ENCODE measurements at regions not wholly inside any gene's neighbourhood (a gene's known extent, or its start where the extent isn't known, plus 50 kb on each side); places are given as distances from the start of the nearest gene placed in this dataset.

DNA sequence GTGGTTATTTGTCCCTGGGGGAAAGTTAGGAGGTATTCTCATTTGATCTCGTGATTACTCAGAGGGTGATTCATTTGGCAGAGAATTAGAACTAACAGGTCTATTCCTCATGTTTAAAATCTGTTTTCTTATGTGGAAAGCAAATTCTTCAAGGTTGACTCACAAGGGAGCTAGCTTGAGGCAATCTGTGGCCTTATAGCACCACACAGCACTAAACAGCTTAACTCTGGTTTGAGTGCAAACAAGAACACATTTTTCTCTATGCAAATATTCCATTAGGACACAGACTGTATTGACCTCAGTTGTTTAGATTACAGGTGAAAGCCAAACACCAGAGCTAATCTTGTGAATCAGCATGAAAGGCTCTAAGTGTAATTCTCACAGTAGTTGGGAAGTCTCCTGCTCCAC is 694.4 kb upstream of the POU3F4 start:
- Histone ChIP-seq H2AFZ (ENCODE audit: low read depth) (no peak overlapping the region), H3K4me2 (no peak overlapping the region), H3K9ac (no peak overlapping the region), H4K20me1 (ENCODE audit: insufficient read depth) (no peaks in the 10 kb centered on the region), H3K4me3 (IDR thresholded peaks at IDR 0.05; ENCODE audit: insufficient read depth, low read depth, low read length) (no peak overlapping the region), H3K27ac (no peak overlapping the region), H3K79me2 (ENCODE audit: insufficient read depth, low read depth) (no peaks in the 10 kb centered on the region), H3K27me3 (ENCODE audit: insufficient read depth, low read depth) (no peaks in the 10 kb centered on the region), H3K36me3 (ENCODE audit: insufficient read depth) (no peaks in the 10 kb centered on the region), H3K4me1 (ENCODE audit: low read depth, poor library complexity, severe bottlenecking) (no peaks in the 10 kb centered on the region)
- TF ChIP-seq, protein P1, sequence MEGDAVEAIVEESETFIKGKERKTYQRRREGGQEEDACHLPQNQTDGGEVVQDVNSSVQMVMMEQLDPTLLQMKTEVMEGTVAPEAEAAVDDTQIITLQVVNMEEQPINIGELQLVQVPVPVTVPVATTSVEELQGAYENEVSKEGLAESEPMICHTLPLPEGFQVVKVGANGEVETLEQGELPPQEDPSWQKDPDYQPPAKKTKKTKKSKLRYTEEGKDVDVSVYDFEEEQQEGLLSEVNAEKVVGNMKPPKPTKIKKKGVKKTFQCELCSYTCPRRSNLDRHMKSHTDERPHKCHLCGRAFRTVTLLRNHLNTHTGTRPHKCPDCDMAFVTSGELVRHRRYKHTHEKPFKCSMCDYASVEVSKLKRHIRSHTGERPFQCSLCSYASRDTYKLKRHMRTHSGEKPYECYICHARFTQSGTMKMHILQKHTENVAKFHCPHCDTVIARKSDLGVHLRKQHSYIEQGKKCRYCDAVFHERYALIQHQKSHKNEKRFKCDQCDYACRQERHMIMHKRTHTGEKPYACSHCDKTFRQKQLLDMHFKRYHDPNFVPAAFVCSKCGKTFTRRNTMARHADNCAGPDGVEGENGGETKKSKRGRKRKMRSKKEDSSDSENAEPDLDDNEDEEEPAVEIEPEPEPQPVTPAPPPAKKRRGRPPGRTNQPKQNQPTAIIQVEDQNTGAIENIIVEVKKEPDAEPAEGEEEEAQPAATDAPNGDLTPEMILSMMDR (conservative IDR thresholded peaks at IDR 0.05; ENCODE audit: low read depth, low read length) = no peak

DNA sequence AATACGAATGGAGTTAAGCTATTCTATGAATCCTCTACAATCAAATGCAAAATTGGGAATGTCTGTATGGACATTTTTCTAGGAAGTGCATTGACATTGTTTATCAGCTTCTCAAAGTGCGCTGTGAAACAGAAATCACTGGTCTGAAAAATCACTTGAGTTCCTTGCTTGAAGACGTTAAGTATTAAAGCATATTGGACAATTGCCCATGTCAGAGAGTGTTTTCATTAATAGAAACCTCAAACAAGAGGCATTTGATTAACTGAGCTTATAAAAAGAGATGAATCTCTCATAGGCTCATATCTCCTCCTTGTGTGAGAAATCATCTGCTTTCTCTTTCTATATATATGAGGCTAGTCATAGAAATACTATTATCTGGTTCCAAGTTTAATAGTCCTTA is 692.1 kb upstream of the POU3F4 start:
- H3K27ac ChIP-seq = no peak overlapping the region
- H3K4me2 ChIP-seq = no peak overlapping the region

DNA sequence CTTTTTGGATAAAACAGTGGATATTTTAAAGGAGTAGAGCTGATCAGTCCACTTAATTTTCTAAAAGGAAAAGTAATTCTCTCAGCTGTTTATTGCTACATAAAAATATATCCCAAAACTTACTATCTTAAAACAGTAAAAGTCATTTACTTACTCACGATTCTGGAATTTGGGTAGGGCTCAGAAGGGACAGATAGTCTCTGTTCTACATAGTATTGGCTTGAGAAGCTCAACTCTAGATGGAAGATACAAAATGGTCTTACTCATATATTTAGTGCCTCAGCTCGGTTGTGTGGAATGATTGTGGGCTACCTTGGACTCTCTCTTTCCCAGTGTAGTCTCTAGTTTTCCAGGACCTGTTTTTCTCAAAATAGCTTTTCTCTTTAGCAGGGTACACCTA is 691.5 kb upstream of the POU3F4 start:
- Histone ChIP-seq H3K4me2 (no peak overlapping the region), H3K36me3 (ENCODE audit: insufficient read depth) (no peaks in the 10 kb centered on the region), H4K20me1 (ENCODE audit: insufficient read depth) (no peaks in the 10 kb centered on the region), H3K4me1 (ENCODE audit: low read depth, poor library complexity, severe bottlenecking) (no peaks in the 10 kb centered on the region), H3K79me2 (ENCODE audit: insufficient read depth, low read depth) (no peaks in the 10 kb centered on the region), H3K4me3 (IDR thresholded peaks at IDR 0.05; ENCODE audit: insufficient read depth, low read depth, low read length) (no peak overlapping the region), H2AFZ (ENCODE audit: low read depth) (no peak overlapping the region), H3K9ac (no peak overlapping the region), H3K27me3 (ENCODE audit: insufficient read depth, low read depth) (no peaks in the 10 kb centered on the region), H3K27ac (no peak overlapping the region)
- TF ChIP-seq, protein P1 (conservative IDR thresholded peaks at IDR 0.05; ENCODE audit: low read depth, low read length) = no peak

More for the DNA sequence above, 692.1 kb upstream of the POU3F4 start:
- H3K9ac ChIP-seq = no peak overlapping the region
- H3K4me1 ChIP-seq (ENCODE audit: low read depth, poor library complexity, severe bottlenecking) = no peaks in the 10 kb centered on the region
- H3K4me3 ChIP-seq (IDR thresholded peaks at IDR 0.05; ENCODE audit: insufficient read depth, low read depth, low read length) = no peak overlapping the region
- H4K20me1 ChIP-seq (ENCODE audit: insufficient read depth) = no peaks in the 10 kb centered on the region
- TF ChIP-seq, protein P1 (conservative IDR thresholded peaks at IDR 0.05; ENCODE audit: low read depth, low read length) = no peak
- no peak overlapping the region for H2AFZ ChIP-seq (ENCODE audit: low read depth)
- no peaks in the 10 kb centered on the region for H3K36me3 ChIP-seq (ENCODE audit: insufficient read depth)
- no peaks in the 10 kb centered on the region for H3K27me3 ChIP-seq (ENCODE audit: insufficient read depth, low read depth)
- no peaks in the 10 kb centered on the region for H3K79me2 ChIP-seq (ENCODE audit: insufficient read depth, low read depth)

DNA sequence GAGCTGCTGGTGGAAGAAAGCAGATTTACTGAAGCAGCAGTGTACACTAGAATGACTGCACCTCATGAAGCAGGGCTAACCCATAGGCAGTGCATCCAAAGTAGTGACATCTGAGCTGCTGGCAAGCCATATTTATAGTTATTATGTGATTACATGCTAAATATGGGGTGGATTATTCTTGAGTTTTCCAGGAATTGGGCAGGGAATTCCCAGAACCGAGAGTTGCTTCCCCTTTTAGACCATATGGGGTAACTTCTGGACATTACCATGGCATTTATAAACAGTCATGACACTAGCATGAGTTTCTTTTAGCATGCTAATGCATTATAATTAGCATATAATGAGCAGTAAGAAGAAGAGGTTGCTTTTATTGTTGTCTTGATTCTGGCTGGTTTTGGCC is 665.8 kb upstream of the POU3F4 start:
- Histone ChIP-seq H3K4me1 (ENCODE audit: low read depth, poor library complexity, severe bottlenecking) (no peaks in the 10 kb centered on the region), H3K36me3 (ENCODE audit: insufficient read depth) (no peaks in the 10 kb centered on the region), H3K27ac (no peak overlapping the region), H4K20me1 (ENCODE audit: insufficient read depth) (no peaks in the 10 kb centered on the region), H3K27me3 (ENCODE audit: insufficient read depth, low read depth) (no peaks in the 10 kb centered on the region), H3K4me2 (no peak overlapping the region), H2AFZ (ENCODE audit: low read depth) (no peak overlapping the region), H3K4me3 (IDR thresholded peaks at IDR 0.05; ENCODE audit: insufficient read depth, low read depth, low read length) (no peak overlapping the region), H3K79me2 (ENCODE audit: insufficient read depth, low read depth) (no peaks in the 10 kb centered on the region), H3K9ac (no peak overlapping the region)
- TF ChIP-seq, protein P1 (conservative IDR thresholded peaks at IDR 0.05; ENCODE audit: low read depth, low read length) = no peak
